HG03280 (cell line): ENCODE measurements at regions not wholly inside any gene's neighbourhood (a gene's known extent, or its start where the extent isn't known, plus 50 kb on each side); places are given as distances from the start of the nearest gene placed in this dataset.
"Not testable (repeated sequence)": the region's sequence is repeated elsewhere in the genome, so short reads cannot be mapped to it uniquely, and the experiment has no call there.

Source experiments
- ATAC-seq: cut with Tn5 transposase; IDR thresholded peaks from one replicate; pipeline ENCODE4 v1.9.1; 2021; ENCODE audit warnings: mild to moderate bottlenecking, moderate library complexity; ENCODE audit not compliant: unreplicated experiment

GRCh38 chr17:21514567-21514966 lies 138.4 kb downstream of the KCNJ12 start:
- not testable (repeated sequence) for ATAC-seq

- ATAC-seq, result no peak
These were observed 141.6 kb downstream of the KCNJ12 start for GRCh38 chr17:21517538-21518293.

GRCh38 chr17:21522755-21523336 lies 146.7 kb downstream of the KCNJ12 start:
- ATAC-seq, result no peak

- no peak for ATAC-seq
These were observed 147.5 kb downstream of the KCNJ12 start for GRCh38 chr17:21523497-21524210.

GRCh38 chr17:21524211-21524591 lies 148.0 kb downstream of the KCNJ12 start:
- ATAC-seq, result no peak

GRCh38 chr17:21525464-21526130 lies 149.4 kb downstream of the KCNJ12 start:
- no peak for ATAC-seq

GRCh38 chr17:21528031-21528695 lies 152.0 kb downstream of the KCNJ12 start:
- no peak for ATAC-seq

- no peak for ATAC-seq
These were observed 154.2 kb downstream of the KCNJ12 start for GRCh38 chr17:21530311-21530710.

- no peak for ATAC-seq
These were observed 154.7 kb downstream of the KCNJ12 start for GRCh38 chr17:21530841-21531240.

- no peak for ATAC-seq
These were observed 156.7 kb downstream of the KCNJ12 start for GRCh38 chr17:21532763-21533385.

- no peak for ATAC-seq
These were observed 156.5 kb upstream of the KCNJ18 start for GRCh38 chr17:21535686-21536375.

GRCh38 chr17:21537302-21537701 lies 155.0 kb upstream of the KCNJ18 start:
- no peak for ATAC-seq

GRCh38 chr17:21538615-21539014 lies 153.7 kb upstream of the KCNJ18 start:
- ATAC-seq, result no peak

GRCh38 chr17:21539146-21539545 lies 153.2 kb upstream of the KCNJ18 start:
- no peak for ATAC-seq

- no peak for ATAC-seq
These were observed 151.8 kb upstream of the KCNJ18 start for GRCh38 chr17:21540502-21540901.

GRCh38 chr17:21542070-21542469 lies 150.3 kb upstream of the KCNJ18 start:
- no peak for ATAC-seq

- no peak for ATAC-seq
These were observed 149.3 kb upstream of the KCNJ18 start for GRCh38 chr17:21542991-21543390.

- no peak for ATAC-seq
These were observed 147.3 kb upstream of the KCNJ18 start for GRCh38 chr17:21545064-21545463.

GRCh38 chr17:21548236-21548635 lies 144.1 kb upstream of the KCNJ18 start:
- ATAC-seq, result no peak

GRCh38 chr17:21549107-21549687 lies 143.1 kb upstream of the KCNJ18 start:
- ATAC-seq, result no peak
